ENCODE measurements at regions not wholly inside any gene's neighbourhood (a gene's known extent, or its start where the extent isn't known, plus 50 kb on each side); places are given as distances from the start of the nearest gene placed in this dataset.

DNA sequence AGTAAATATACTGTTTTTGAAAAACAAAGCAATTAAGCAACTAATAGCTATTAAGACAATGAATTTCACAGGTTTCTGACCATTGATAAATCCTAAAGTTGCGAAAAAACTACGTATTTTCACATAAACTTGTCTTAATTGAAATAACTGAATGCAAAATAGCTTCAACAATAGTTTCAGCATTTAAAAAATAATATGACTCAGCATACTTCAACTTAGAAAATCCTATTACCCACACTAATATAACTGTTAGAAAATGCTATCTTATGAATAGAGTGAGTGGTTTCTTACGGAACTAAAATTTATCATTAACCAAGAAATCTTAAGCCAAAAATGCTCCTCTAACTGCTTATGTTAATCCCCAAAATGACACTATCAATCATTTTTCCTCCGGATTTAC, 183.9 kb downstream of the AVL9 start:
- H3K4me1 ChIP-seq (ENCODE audit: insufficient read depth): no peaks in the 10 kb centered on the region
- TF ChIP-seq, protein P1, sequence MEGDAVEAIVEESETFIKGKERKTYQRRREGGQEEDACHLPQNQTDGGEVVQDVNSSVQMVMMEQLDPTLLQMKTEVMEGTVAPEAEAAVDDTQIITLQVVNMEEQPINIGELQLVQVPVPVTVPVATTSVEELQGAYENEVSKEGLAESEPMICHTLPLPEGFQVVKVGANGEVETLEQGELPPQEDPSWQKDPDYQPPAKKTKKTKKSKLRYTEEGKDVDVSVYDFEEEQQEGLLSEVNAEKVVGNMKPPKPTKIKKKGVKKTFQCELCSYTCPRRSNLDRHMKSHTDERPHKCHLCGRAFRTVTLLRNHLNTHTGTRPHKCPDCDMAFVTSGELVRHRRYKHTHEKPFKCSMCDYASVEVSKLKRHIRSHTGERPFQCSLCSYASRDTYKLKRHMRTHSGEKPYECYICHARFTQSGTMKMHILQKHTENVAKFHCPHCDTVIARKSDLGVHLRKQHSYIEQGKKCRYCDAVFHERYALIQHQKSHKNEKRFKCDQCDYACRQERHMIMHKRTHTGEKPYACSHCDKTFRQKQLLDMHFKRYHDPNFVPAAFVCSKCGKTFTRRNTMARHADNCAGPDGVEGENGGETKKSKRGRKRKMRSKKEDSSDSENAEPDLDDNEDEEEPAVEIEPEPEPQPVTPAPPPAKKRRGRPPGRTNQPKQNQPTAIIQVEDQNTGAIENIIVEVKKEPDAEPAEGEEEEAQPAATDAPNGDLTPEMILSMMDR (IDR thresholded peaks at IDR 0.05): no peak
- TF ChIP-seq POLR2A (IDR thresholded peaks at IDR 0.05): no peak
- TF ChIP-seq EP300 (IDR thresholded peaks at IDR 0.05): no peak
- WGBS, 3 donors: 92 to 94% (median 92%) methylated on average over 4 of the region's 4 CpGs
- no peaks in the 10 kb centered on the region for H3K36me3 ChIP-seq
- H3K4me3 ChIP-seq: no peak overlapping the region
- intact Hi-C loops (cut with DNase I): no loop called here
- H3K9me3 ChIP-seq: no peaks in the 10 kb centered on the region
- H3K27ac ChIP-seq: no peak overlapping the region
- H3K27me3 ChIP-seq: no peaks in the 10 kb centered on the region
- DNase-seq: no peak

GRCh38 chr7:32677593-32677992, 182.3 kb downstream of the AVL9 start:
- intact Hi-C loops (cut with DNase I): no loop called here
- no peak for DNase-seq
- Histone ChIP-seq H3K9me3 (no peaks in the 10 kb centered on the region), H3K4me3 (no peak overlapping the region), H3K27ac (no peak overlapping the region), H3K27me3 (no peaks in the 10 kb centered on the region), H3K4me1 (ENCODE audit: insufficient read depth) (no peaks in the 10 kb centered on the region), H3K36me3 (no peaks in the 10 kb centered on the region)
- 93 to 95% (median 93%) methylated on average over 2 of the region's 2 CpGs for WGBS, 3 donors
- TF ChIP-seq, protein P1 (IDR thresholded peaks at IDR 0.05): no peak
- TF ChIP-seq EP300 (IDR thresholded peaks at IDR 0.05) (no peak), POLR2A (IDR thresholded peaks at IDR 0.05) (no peak)

DNA sequence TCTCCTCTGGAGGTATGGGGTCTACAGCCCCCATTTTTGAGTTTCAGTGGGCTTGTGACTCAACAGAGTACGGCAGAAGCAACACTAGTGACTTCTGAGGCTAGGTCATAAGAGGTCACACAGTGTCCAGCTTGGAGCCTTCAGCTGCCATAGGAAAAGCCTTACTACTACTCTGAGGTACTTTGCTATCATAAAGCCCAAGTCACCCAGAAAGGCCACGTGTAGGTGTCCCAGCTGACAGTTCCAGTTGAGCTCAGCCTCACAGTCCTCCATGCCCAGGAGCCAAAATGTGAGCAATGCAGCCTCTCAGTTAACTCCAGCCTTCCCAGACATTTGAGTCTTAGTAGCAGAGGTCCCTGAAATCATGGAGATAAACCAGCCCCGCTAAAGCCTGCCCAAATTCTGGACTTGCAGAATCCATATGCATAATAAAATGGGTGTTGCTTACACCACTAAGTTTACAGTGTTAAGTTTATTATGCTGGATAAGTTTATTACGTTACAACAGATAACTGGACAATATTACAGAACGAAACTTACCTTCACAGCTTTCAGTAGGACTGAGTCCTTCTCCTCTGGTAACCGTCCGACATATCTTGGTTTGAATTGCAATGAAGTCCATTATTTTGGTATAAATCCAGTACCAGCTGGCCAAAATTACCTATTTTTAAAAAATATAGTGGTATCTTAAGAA, 181.1 kb downstream of the AVL9 start:
- 92 to 96% (median 95%) methylated on average over 7 of the region's 7 CpGs for WGBS, 3 donors
- intact Hi-C loops (cut with DNase I): no loop called here

GRCh38 chr7:32673275-32673983, 178.1 kb downstream of the AVL9 start:
- DNase-seq: no peak
- intact Hi-C loops (cut with DNase I): no loop called here
- Histone ChIP-seq H3K4me3 (no peak overlapping the region), H3K36me3 (no peaks in the 10 kb centered on the region), H3K27me3 (no peaks in the 10 kb centered on the region), H3K27ac (no peak overlapping the region), H3K9me3 (no peaks in the 10 kb centered on the region), H3K4me1 (ENCODE audit: insufficient read depth) (no peaks in the 10 kb centered on the region)
- TF ChIP-seq, protein P1 (IDR thresholded peaks at IDR 0.05): no peak
- no peak for TF ChIP-seq POLR2A (IDR thresholded peaks at IDR 0.05)
- TF ChIP-seq EP300 (IDR thresholded peaks at IDR 0.05): no peak
- 88 to 95% (median 89%) methylated on average over 2 of the region's 2 CpGs for WGBS, 3 donors

More for the DNA sequence above, 181.1 kb downstream of the AVL9 start:
- Histone ChIP-seq H3K4me3 (no peak overlapping the region), H3K9me3 (no peaks in the 10 kb centered on the region), H3K36me3 (no peaks in the 10 kb centered on the region), H3K27me3 (no peaks in the 10 kb centered on the region), H3K4me1 (ENCODE audit: insufficient read depth) (no peaks in the 10 kb centered on the region), H3K27ac (no peak overlapping the region)
- TF ChIP-seq, protein P1 (IDR thresholded peaks at IDR 0.05): no peak
- TF ChIP-seq POLR2A (IDR thresholded peaks at IDR 0.05): no peak
- TF ChIP-seq EP300 (IDR thresholded peaks at IDR 0.05): no peak
- DNase-seq: no peak
